ENCODE measurements at regions not wholly inside any gene's neighbourhood (a gene's known extent, or its start where the extent isn't known, plus 50 kb on each side); places are given as distances from the start of the nearest gene placed in this dataset.

- DNase-seq = no peak
Observed at GRCh38 chr14:104522926-104523545, 56.5 kb upstream of the C14orf180 start.

- DNase-seq = no peak
Observed at GRCh38 chr14:104523546-104523935, 56.0 kb upstream of the C14orf180 start.

GRCh38 chr14:104524726-104525125 is 54.8 kb upstream of the C14orf180 start:
- DNase-seq = no peak

- DNase-seq = no peak
Observed at GRCh38 chr14:104526723-104527645, 52.6 kb upstream of the C14orf180 start.

- no peak for DNase-seq
Observed at GRCh38 chr14:104527857-104528459, 51.6 kb upstream of the C14orf180 start.

GRCh38 chr14:104528496-104528895 is 51.1 kb upstream of the C14orf180 start:
- no peak for DNase-seq

Data from AML-193 (cell line).